Stimulated activated effector memory CD8-positive, alpha-beta T cell treated with anti-CD3 and anti-CD28 coated beads, Interleukin-12 subunit alpha, Interleukin-12 subunit beta, amount 100 ng/mL, for 72 hours (primary cell): ENCODE measurements at regions not wholly inside any gene's neighbourhood (a gene's known extent, or its start where the extent isn't known, plus 50 kb on each side); places are given as distances from the start of the nearest gene placed in this dataset.
A peak's percentile ranks its signal among the peaks of the same experiment; 100 is the strongest.
"Not testable (repeated sequence)": the region's sequence is repeated elsewhere in the genome, so short reads cannot be mapped to it uniquely, and the experiment has no call there.

Experiments used
- ATAC-seq: fragments of 150-1000 bp; cut with Tn5 transposase; 2 replicates; pipeline ENCODE4 v1.10.0; 2021
- DNase-seq, 2 donors: peaks; one replicate each; pipeline ENCODE4 v3.0.0; 2021 to 2022; ENCODE audit warnings: low spot score in 2 of 2
- H3K27ac Mint-ChIP-seq: one replicate; pipeline ENCODE4 v1.8.0; 2022; ENCODE audit warnings: mild to moderate bottlenecking, mixed read lengths
- H3K36me3 Mint-ChIP-seq: one replicate; pipeline ENCODE4 v1.8.0; 2022; ENCODE audit warnings: mild to moderate bottlenecking, mixed read lengths
- H3K4me1 Mint-ChIP-seq: one replicate; pipeline ENCODE4 v1.8.0; 2022; ENCODE audit warnings: mixed read lengths
- H3K4me3 Mint-ChIP-seq: one replicate; pipeline ENCODE4 v1.8.0; 2022; ENCODE audit warnings: mild to moderate bottlenecking, mixed read lengths
- H3K9me3 Mint-ChIP-seq: one replicate; pipeline ENCODE4 v1.8.0; 2022; ENCODE audit warnings: mixed read lengths

DNA sequence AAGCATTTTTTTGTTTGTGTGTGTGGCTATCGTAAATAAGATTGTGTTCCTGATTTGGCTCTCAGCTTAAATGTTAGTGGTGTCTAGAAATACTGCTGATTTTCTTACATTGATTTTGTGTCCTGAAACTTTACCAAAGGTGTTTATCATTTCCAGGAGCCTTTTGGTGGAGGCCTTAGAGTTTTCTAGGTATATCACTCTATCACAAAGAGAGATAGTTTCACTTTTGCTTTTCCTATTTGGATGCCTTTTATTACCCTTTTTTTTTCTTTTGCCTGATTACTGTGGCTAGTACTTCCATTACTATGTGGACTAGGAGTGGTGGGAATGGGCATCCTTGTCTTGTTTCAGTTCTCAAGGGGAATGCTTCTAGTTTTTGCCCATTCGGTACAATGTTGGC lies 109.6 kb downstream of the S1PR1 start:
- no peak for DNase-seq
- H3K4me1 Mint-ChIP-seq: peaks cover 44% of the 10 kb centered on the region
- peaks cover 8% of the 10 kb centered on the region for H3K9me3 Mint-ChIP-seq
- peaks cover 4% of the 10 kb centered on the region for H3K36me3 Mint-ChIP-seq
- peak overlapping the region; percentile 61 for H3K27ac Mint-ChIP-seq
- peak overlapping the region; percentile 39 for H3K4me3 Mint-ChIP-seq
- ATAC-seq: no peak

DNA sequence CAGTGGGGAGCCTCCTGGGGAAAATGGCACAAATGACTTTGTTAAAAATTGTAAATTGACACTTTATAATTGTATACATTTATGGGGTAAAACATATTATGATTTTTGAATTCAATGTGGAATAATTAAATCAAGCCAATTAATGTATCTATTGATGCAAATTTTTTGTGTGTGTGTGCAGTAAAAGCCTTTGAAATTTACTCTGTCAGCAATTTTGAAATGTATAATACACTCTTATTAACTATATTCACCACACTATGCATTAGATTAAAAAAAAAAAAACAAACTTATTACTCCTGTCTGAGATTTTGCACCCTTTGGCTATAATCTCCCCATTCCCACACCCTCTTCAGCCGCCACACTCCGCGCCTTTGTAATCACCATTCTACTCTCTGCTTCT lies 119.2 kb downstream of the S1PR1 start:
- H3K4me3 Mint-ChIP-seq: no peak overlapping the region
- H3K27ac Mint-ChIP-seq: no peak overlapping the region
- peaks cover 6% of the 10 kb centered on the region for H3K36me3 Mint-ChIP-seq
- DNase-seq: no peak
- H3K9me3 Mint-ChIP-seq: no peaks in the 10 kb centered on the region
- peaks cover 19% of the 10 kb centered on the region for H3K4me1 Mint-ChIP-seq
- ATAC-seq: no peak

DNA sequence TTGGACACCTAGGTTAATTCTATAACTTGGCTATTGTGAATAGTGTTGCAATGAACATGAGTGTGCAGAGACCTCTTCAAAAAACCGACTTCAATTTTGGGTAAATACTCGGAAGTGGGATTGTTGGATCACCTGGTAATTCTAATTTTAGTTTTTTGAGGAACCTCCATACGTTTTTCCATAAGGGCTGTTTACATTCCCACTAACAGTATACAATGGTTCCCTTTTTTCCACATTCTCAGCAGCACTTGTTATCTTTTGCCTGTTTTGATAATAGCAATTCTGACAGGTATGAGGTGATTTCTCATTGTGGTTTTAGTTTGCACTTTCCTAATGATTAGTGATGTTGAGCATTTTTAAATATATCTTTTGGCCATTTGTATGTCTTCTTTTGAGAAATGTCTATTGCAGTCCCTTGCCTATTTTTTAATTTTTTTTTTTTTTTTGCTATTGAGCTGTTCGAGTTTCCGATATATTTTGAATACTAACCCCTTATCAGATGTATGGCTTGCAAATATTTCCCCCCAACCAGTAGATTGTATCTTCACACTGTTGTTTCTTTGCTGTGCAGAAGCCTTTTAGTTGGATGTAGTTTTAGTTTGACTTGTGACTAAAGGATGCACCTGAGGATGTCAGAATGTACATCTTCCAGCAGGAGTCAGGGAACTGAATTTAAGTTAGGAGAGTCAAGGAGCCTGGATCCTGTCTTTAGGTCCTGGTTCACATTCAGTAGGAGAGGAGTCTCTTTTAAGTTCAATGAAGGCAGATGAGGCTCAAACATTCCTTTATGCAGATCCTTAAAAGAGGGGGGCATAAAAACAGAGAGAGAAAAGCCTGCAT lies 120.0 kb downstream of the S1PR1 start:
- ATAC-seq (no peak), DNase-seq (no peak)
- Mint-ChIP-seq H3K4me1 (peaks cover 14% of the 10 kb centered on the region), H3K9me3 (no peaks in the 10 kb centered on the region), H3K27ac (no peak overlapping the region), H3K36me3 (peaks cover 6% of the 10 kb centered on the region), H3K4me3 (no peak overlapping the region)

DNA sequence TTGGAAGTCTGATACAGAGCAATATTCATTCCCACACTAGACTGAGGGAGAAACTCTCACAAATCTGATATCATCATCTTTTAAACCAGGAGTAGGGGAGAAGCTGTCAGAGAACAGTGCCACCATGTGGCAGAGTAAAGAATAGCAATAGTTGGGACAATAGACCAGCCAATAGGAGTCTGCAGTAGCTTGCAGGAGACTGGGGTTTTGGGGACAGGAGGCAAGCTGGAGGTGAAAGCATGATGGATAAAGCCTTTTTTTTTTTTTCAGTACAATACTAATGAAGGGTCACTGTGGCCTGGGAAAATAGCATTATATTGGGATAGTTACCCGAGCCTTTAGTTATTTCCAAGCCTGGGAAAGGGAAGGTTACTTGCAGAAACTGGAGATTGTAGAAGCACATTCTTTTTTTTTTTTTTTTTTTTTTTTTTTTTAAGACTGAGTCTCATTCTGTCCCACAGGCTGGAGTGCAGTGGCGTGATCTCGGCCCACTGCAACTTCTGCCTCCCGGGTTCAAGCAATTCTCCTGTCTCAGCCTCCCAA lies 120.7 kb downstream of the S1PR1 start:
- peak; percentile 98 for ATAC-seq
- DNase-seq: peak; percentile 66 to 81
- peaks cover 10% of the 10 kb centered on the region for H3K4me1 Mint-ChIP-seq

DNA sequence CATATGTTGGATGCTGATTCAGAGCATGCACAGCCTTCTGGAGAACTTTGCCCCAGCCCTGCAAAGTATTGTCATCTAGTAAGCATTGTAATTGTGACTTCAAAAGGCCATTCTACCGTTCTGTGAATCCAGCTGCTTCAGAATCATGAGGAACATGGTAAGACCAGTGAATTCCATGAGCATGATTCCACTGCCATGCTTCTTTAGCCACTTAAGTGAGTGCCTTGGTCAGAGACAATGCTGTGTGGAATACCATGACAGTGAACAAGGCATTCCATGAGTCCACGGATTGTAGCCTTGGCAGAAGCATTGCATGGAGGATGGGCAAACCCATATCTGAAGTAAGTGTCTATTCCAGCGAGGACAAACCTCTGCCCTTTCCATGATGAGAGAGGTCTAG lies 123.7 kb downstream of the S1PR1 start:
- Mint-ChIP-seq H3K27ac (no peak overlapping the region), H3K4me3 (no peak overlapping the region), H3K4me1 (peaks cover 10% of the 10 kb centered on the region), H3K9me3 (no peaks in the 10 kb centered on the region), H3K36me3 (peaks cover 6% of the 10 kb centered on the region)
- ATAC-seq (no peak), DNase-seq (no peak)

More for the DNA sequence above, 120.7 kb downstream of the S1PR1 start:
- H3K4me3 Mint-ChIP-seq: no peak overlapping the region
- H3K36me3 Mint-ChIP-seq: peaks cover 6% of the 10 kb centered on the region
- H3K9me3 Mint-ChIP-seq: no peaks in the 10 kb centered on the region
- H3K27ac Mint-ChIP-seq: no peak overlapping the region

DNA sequence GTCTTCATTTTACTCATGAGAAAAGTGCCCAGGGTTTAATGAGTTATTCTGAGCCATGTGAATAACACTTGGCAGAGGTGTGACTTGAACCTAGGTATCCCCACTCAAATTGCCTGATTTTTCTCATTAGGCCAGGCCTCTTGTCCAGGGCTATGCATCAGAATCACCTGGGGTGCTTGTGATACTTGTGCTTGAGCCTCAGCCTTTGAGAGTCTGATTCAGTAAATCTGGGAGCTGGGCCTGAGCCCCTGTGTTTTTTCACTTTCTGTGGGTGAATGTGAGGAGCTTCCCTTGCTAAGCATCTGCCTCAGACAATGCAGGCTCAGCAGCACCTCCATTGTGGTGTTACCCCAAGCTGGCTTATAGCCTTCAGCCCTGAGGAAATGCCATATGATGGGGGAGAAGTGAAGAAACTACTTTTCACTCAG lies 127.1 kb downstream of the S1PR1 start:
- Mint-ChIP-seq H3K9me3 (no peaks in the 10 kb centered on the region), H3K4me3 (no peak overlapping the region), H3K4me1 (no peaks in the 10 kb centered on the region), H3K36me3 (no peaks in the 10 kb centered on the region), H3K27ac (no peak overlapping the region)
- ATAC-seq: no peak
- DNase-seq: no peak

DNA sequence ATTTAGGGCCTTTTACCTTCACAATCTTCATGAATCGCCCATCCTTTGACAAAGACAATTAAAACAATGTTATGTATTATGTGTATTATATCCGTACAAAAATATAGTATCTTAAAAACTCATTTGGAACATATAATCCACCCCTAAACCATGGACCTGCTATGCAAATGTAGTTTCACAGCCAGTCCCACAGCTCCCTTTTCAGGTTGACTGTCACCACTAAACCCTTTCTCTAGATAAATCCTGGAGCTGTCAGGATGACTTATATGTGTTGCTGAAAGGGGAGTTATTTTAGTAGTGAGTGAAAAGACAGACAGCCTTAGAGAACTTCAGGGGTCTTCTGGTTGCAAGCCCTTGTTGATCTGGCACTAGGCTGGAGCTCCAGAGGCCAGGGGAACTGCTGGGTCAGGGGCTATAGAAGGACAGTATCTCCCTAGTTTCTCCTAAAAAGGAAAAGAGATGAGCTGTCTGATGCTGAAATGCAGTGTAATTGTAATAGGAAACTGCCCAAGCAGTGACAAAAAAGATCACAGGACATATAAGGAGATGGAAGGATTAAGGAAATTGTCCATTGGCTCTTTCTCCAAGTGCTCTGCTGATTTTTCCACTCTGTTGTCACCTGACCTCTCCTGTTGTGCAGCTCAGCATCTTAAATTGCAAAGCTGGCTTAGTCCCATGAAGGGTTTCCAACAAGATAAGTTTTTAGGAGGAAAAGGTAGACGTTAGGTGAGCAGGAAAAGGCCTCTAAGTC lies 127.7 kb downstream of the S1PR1 start:
- DNase-seq: no peak
- H3K27ac Mint-ChIP-seq: no peak overlapping the region

DNA sequence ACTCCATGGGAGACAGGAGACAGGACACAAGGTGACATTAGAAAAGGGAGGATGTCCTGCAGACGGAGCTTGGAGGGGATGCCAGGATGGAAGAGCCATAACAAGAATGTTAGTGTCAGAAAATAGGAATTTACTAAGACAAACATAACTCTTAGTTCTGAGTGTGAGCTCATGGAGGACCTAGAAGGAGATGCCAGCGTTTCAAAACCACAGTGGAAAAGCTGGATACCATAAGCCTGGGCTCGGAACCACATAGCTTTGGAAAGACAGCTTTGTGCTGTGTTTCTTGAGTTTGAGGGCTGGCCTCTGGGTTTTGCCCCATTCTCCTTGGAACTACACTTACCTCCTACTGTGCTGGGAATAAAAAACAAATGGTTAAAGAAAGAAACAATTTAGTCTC lies 128.4 kb downstream of the S1PR1 start:
- DNase-seq (no peak), ATAC-seq (no peak)
- no peak overlapping the region for H3K4me3 Mint-ChIP-seq
- no peak overlapping the region for H3K27ac Mint-ChIP-seq
- no peaks in the 10 kb centered on the region for H3K4me1 Mint-ChIP-seq
- no peaks in the 10 kb centered on the region for H3K36me3 Mint-ChIP-seq
- no peaks in the 10 kb centered on the region for H3K9me3 Mint-ChIP-seq

More for the DNA sequence above, 127.7 kb downstream of the S1PR1 start:
- Mint-ChIP-seq H3K4me1 (no peaks in the 10 kb centered on the region), H3K9me3 (no peaks in the 10 kb centered on the region), H3K36me3 (no peaks in the 10 kb centered on the region), H3K4me3 (no peak overlapping the region)
- ATAC-seq: no peak

DNA sequence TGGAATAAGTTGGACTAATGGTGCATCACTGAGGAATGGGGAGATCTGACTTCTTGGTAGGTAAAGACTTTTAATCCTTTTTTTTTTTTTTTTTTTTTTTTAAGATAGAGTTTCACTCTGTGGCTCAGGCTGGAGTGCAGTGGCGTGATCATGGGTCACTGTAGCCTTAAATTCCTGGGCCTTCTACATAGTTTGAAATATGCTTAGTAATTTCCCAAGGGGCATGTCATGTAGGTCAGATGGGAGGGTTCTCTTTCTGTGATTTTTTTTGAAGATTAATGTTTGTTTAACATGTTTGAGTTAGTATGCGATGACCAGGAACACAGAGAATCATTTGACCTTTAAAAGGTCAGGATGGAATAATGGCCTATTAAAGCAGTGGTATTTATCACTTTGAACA lies 129.1 kb downstream of the S1PR1 start:
- Mint-ChIP-seq H3K4me1 (peaks cover 4% of the 10 kb centered on the region), H3K9me3 (no peaks in the 10 kb centered on the region), H3K27ac (no peak overlapping the region), H3K4me3 (no peak overlapping the region), H3K36me3 (no peaks in the 10 kb centered on the region)
- no peak for ATAC-seq
- no peak for DNase-seq

DNA sequence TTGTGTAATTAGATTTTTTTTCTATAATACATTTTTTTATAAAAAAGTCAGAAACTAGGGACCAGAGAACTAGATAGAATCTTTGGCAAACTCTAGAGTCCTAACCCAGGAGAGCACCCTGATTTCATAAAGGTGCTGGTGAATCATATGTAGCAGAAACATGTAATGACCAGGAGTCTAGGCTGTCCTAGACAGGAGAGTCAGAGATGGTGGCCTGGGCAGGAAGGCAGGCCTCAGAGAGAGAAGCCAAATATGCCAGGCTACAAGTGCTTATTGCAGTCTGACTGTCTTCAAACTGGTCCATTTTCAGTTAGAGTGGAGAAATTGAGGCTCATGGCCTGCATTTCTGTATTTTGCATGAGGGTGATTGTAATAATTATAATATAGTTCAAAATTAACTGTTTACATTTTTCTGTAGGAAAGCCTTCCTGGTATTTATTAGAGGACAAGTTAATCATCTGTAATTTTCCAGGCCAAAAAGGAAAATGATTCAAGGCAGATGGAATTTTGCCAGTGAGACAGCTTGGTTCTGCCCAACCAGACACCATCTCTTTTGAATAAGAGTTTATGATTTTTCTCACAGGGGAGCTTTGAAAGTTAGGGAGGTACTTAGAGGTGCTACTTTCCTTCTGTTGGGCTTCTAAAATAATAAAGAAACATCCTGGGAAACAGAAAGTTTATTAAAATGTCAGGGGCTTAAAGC lies 129.8 kb downstream of the S1PR1 start:
- Mint-ChIP-seq H3K9me3 (no peaks in the 10 kb centered on the region), H3K4me1 (peaks cover 12% of the 10 kb centered on the region), H3K27ac (no peak overlapping the region), H3K36me3 (no peaks in the 10 kb centered on the region), H3K4me3 (no peak overlapping the region)
- DNase-seq (no peak), ATAC-seq (no peak)

DNA sequence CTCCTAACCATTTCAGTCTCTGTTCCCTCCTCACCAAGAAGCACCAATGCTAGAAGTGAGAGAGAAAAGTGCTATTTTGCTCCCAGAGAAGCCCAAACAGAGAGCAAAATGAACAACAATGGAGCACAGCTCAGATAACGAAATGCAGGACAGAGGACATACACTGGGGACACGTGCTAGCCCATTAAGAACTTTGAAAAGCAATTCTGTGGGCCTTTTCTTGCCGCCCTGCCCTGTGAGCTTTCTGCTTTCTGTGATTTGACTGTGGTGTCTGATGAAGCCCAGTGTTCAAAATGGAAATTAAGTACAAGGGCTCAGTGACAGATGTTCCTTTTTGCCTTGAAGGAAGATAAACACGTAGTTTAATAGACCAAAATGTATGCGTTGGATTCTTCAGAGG lies 130.8 kb downstream of the S1PR1 start:
- no peak for ATAC-seq
- Mint-ChIP-seq H3K9me3 (peaks cover 3% of the 10 kb centered on the region), H3K4me3 (no peak overlapping the region), H3K4me1 (peaks cover 14% of the 10 kb centered on the region), H3K27ac (no peak overlapping the region), H3K36me3 (no peaks in the 10 kb centered on the region)
- DNase-seq: no peak

DNA sequence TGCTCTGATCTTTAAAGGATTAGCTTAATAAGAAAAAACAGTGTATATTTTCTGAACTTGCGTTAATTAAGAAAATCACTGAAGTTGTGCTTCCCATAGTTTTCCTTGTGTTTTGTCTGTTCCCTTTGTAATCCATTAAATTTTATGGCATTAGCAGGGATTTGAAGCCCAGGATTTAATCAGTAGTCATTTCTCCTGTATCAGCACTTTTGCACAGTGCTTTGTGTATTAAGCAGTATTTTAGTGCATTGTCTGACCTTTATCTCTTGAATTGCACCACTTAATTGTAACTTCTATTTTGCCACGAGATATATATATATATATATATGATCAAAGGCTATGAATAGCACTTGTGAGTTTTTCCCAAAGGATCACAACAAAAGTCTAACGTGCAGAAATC lies 133.7 kb downstream of the S1PR1 start:
- Mint-ChIP-seq H3K9me3 (peaks cover 4% of the 10 kb centered on the region), H3K27ac (no peak overlapping the region), H3K36me3 (no peaks in the 10 kb centered on the region), H3K4me1 (peaks cover 14% of the 10 kb centered on the region), H3K4me3 (no peak overlapping the region)
- ATAC-seq (no peak), DNase-seq (no peak)

DNA sequence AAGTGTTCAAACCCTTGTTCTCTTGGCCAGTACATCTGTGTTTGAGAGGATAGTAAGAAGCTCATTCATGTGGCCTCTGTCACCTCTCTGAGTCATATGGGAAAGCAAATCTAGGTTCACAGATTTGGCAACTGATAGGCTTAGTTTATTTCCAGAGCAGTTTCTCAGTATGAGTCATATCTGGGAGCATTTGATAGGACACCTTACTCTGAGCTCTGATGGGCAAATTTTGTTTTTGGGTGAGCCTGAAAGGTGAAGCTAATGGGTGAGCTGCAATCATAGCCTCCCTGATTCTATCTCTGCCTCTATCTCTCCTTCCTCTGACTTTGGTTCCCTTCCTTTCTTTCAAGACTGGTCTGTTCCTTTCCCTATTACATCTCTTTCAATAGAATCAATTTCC lies 134.4 kb downstream of the S1PR1 start:
- Mint-ChIP-seq H3K9me3 (peaks cover 4% of the 10 kb centered on the region), H3K4me3 (no peak overlapping the region), H3K4me1 (peaks cover 14% of the 10 kb centered on the region), H3K36me3 (no peaks in the 10 kb centered on the region), H3K27ac (no peak overlapping the region)
- DNase-seq (no peak), ATAC-seq (peak; percentile 98)

DNA sequence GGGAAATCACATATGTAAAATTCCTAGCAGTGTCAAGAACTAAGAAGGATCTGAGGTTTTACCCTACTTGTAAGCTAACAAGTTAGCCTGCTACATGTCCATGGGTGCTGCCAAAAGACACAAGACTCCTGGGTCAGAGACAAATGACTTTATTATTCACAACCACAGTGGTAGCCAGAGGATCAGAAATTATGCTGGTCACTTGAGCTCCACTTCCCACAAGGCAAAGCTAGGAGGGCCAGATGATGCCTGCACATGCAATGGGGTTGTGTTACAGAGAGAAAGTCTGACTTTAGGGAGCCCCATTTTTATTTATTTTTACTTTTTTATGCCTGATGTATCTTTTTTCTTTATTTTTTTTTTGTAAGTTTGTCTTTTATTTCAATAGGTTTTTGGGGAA lies 136.8 kb downstream of the S1PR1 start:
- Mint-ChIP-seq H3K4me1 (peaks cover 14% of the 10 kb centered on the region), H3K9me3 (peaks cover 4% of the 10 kb centered on the region), H3K27ac (peak overlapping the region; percentile 40), H3K4me3 (no peak overlapping the region), H3K36me3 (no peaks in the 10 kb centered on the region)
- no peak for DNase-seq
- ATAC-seq: no peak

DNA sequence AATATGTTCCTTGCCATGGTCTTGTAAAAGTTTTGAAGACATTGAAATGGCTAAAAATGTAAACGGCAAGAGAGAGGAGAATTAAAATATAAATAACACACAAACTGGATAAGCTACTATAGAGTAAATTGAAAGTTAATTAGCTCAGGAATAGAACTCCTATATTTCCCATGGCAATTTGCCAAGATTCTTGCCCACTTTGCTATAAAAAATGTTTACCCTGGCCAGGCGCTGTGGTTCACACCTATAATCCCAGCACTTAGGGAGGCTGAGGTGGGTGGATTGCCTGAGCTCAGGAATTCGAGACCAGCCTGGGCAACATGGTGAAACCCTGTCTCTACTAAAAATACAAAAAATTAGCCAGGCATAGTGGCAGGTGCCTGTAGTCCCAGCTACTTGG lies 138.6 kb downstream of the S1PR1 start:
- ATAC-seq, DNase-seq, H3K27ac Mint-ChIP-seq, H3K36me3 Mint-ChIP-seq, H3K9me3 Mint-ChIP-seq, H3K4me3 Mint-ChIP-seq: not testable (repeated sequence)
- H3K4me1 Mint-ChIP-seq: peaks cover 18% of the 10 kb centered on the region
